HepG2 (cell line): ENCODE measurements at regions not wholly inside any gene's neighbourhood (a gene's known extent, or its start where the extent isn't known, plus 50 kb on each side); places are given as distances from the start of the nearest gene placed in this dataset.

ENCODE experiments used
- ATAC-seq: fragments of 200-7000 bp; cut with Tn5 transposase; 3 replicates; pipeline ENCODE4 v1.9.1; 2020; ENCODE audit warnings: mild to moderate bottlenecking, moderate library complexity
- BruUV-seq: library from RNA; stranded (reverse); fragments of 400-500 nt; replicated peaks from 2 replicates; lab custom pipeline; 2021; lab: Mats Ljungman, UMichigan
- CTCF ChIA-PET: fragments of 300-600 bp; formaldehyde crosslinking; extraction: SDS; loops from one replicate; lab custom pipeline; 2021; ENCODE audit warnings: low total read pairs, inconsistent platforms, low intra/inter-chr PET ratio; lab: Yijun Ruan, JAX
- POLR2A ChIA-PET: fragments of 350-600 bp; sonication (Branson Sonifier 250); formaldehyde crosslinking; loops from one replicate; lab custom pipeline; 2020; ENCODE audit warnings: antibody characterized with exemption, inconsistent platforms; lab: Yijun Ruan, JAX
- DNase-seq: peaks from one replicate; pipeline ENCODE4 v3.0.0-alpha.2; 2015; ENCODE audit warnings: low spot score
- FAIRE-seq: peaks from 3 replicates; lab custom pipeline; 2011; peaks lifted over from hg19 to GRCh38; lab: Jason Lieb, UNC
- H2AFZ ChIP-seq: one replicate; pipeline ENCODE4 v1.6.1; 2011; ENCODE audit warnings: low read length, inconsistent platforms
- H3K27ac ChIP-seq: fragments of 300-600 bp; 3 replicates; pipeline ENCODE4 v1.8.0; 2011; ENCODE audit warnings: mixed run types, mild to moderate bottlenecking, mixed read lengths, low read length, inconsistent platforms; ENCODE audit not compliant: insufficient read depth; ENCODE audit errors: extremely low read length
- H3K27me3 ChIP-seq, 2 experiments: fragments of 200-600 bp in 1 of 2; 2 replicates in 1 of 2; 3 replicates in 1 of 2; pipeline versions ENCODE4 v1.6.0 to v1.8.0; 2011; ENCODE audit warnings: low read length in 2 of 2, mild to moderate bottlenecking in 2 of 2, moderate library complexity in 2 of 2, inconsistent platforms in 1 of 2; ENCODE audit not compliant: insufficient read depth in 2 of 2, control insufficient read depth in 1 of 2
- H3K36me3 ChIP-seq, 2 experiments: fragments of 200-600 bp in 1 of 2; replicated peaks in 1 of 2; 2 replicates in 1 of 2; 3 replicates in 1 of 2; pipeline versions ENCODE4 v1.5.1 to v1.8.0; 2011; ENCODE audit warnings: low read length in 2 of 2, inconsistent platforms in 1 of 2; ENCODE audit not compliant: insufficient read depth in 2 of 2, control insufficient read depth in 1 of 2
- H3K4me1 ChIP-seq: 2 replicates; pipeline ENCODE4 v1.5.1; 2012; ENCODE audit warnings: low read length, inconsistent platforms; ENCODE audit not compliant: insufficient read depth
- H3K4me2 ChIP-seq: 2 replicates; pipeline ENCODE4 v1.6.0; 2011; ENCODE audit warnings: low read depth, low read length, inconsistent platforms
- H3K4me3 ChIP-seq, 3 experiments: fragments of 200-600 bp in 1 of 3; sonication (generic), shearing (Covaris generic) in 1 of 3; replicated peaks in 1 of 3; 2 replicates each; pipeline ENCODE4 v1.5.1; 2011 to 2016; ENCODE audit warnings: low read length in 3 of 3, inconsistent platforms in 2 of 3, low read depth in 2 of 3, mild to moderate bottlenecking in 2 of 3, control low read depth in 1 of 3, mixed read lengths in 1 of 3; ENCODE audit not compliant: insufficient read depth in 1 of 3
- H3K79me2 ChIP-seq: one replicate; pipeline ENCODE4 v1.6.1; 2011; ENCODE audit warnings: low read length, inconsistent platforms; ENCODE audit not compliant: insufficient read depth
- H3K9ac ChIP-seq: 2 replicates; pipeline ENCODE4 v1.6.0; 2011; ENCODE audit warnings: mild to moderate bottlenecking, low read depth, low read length, inconsistent platforms; ENCODE audit not compliant: insufficient read depth
- H3K9me3 ChIP-seq: 2 replicates; pipeline ENCODE4 v1.5.1; 2012; ENCODE audit warnings: mild to moderate bottlenecking, low read length
- H4K20me1 ChIP-seq: 2 replicates; pipeline ENCODE4 v1.6.0; 2011; ENCODE audit warnings: inconsistent platforms, mild to moderate bottlenecking, low read length, moderate library complexity; ENCODE audit not compliant: insufficient read depth
- DNMT1 ChIP-seq: sonication (generic); formaldehyde crosslinking; IDR thresholded peaks from 2 replicates; pipeline ENCODE4 v1.5.1; 2020; ENCODE audit warnings: mild to moderate bottlenecking, missing genetic modification reagents
- DNMT3B ChIP-seq: conservative IDR thresholded peaks from 2 replicates; pipeline ENCODE4 v1.6.1; 2016; ENCODE audit warnings: missing biosample characterization, control low read depth
- HIVEP1 ChIP-seq: sonication (generic); formaldehyde crosslinking; IDR thresholded peaks from 2 replicates; pipeline ENCODE4 v1.4.0; 2020; ENCODE audit warnings: mild to moderate bottlenecking, missing genetic modification reagents
- JUNB ChIP-seq: sonication (generic); formaldehyde crosslinking; IDR thresholded peaks from 2 replicates; pipeline ENCODE4 v1.8.0; 2022; ENCODE audit warnings: missing genetic modification reagents, mild to moderate bottlenecking, borderline replicate concordance
- SMAD9 ChIP-seq: sonication (generic); formaldehyde crosslinking; IDR thresholded peaks from 2 replicates; pipeline ENCODE4 v1.5.1; 2020; ENCODE audit warnings: mild to moderate bottlenecking, missing genetic modification reagents
- ZBTB1 ChIP-seq: sonication (generic); formaldehyde crosslinking; IDR thresholded peaks from 2 replicates; pipeline ENCODE4 v1.4.0; 2020; ENCODE audit warnings: missing genetic modification reagents, borderline replicate concordance
- ZC3H13 ChIP-seq: sonication (generic); formaldehyde crosslinking; IDR thresholded peaks from 2 replicates; pipeline ENCODE4 v1.8.1; 2023; ENCODE audit warnings: mild to moderate bottlenecking, missing genetic modification reagents, moderate library complexity
- ZNF18 ChIP-seq: sonication (generic); formaldehyde crosslinking; IDR thresholded peaks from 2 replicates; pipeline ENCODE4 v1.8.0; 2022; ENCODE audit warnings: mild to moderate bottlenecking, missing genetic modification reagents; ENCODE audit not compliant: insufficient replicate concordance
- ZNF281 ChIP-seq: sonication (generic); formaldehyde crosslinking; IDR thresholded peaks from 2 replicates; pipeline ENCODE4 v1.4.0; 2020; ENCODE audit warnings: missing genetic modification reagents, borderline replicate concordance
- ZNF563 ChIP-seq: sonication (generic); formaldehyde crosslinking; IDR thresholded peaks from 2 replicates; pipeline ENCODE4 v1.8.0; 2022; ENCODE audit warnings: mild to moderate bottlenecking, moderate library complexity, missing genetic modification reagents
- ZNF670 ChIP-seq: sonication (generic); formaldehyde crosslinking; IDR thresholded peaks from 2 replicates; pipeline ENCODE4 v1.8.0; 2022; ENCODE audit warnings: mild to moderate bottlenecking, missing genetic modification reagents, borderline replicate concordance
- ZSCAN30 ChIP-seq: sonication (generic); formaldehyde crosslinking; IDR thresholded peaks from 2 replicates; pipeline ENCODE4 v1.5.0; 2020; ENCODE audit warnings: mild to moderate bottlenecking, missing genetic modification reagents
- WGBS: methylation state at CpG from one replicate; pipeline ENCODE4 v1.1.6; 2017; ENCODE audit warnings: low lambda C conversion rate; 5-methylcytosine and 5-hydroxymethylcytosine counted together
- in situ Hi-C: cut with HindIII; loops from 2 replicates; pipeline ENCODE4 v1.10.0; 2017; ENCODE audit warnings: low pct_unique_long_range_greater_than_20kb; ENCODE audit not compliant: extremely low pct_ligation_motif_present
- intact Hi-C: fragments of 100-400 bp; cut with micrococcal nuclease; formaldehyde crosslinking; loops from one replicate; pipeline ENCODE4 v1.10.0; 2022; ENCODE audit not compliant: unreplicated experiment
- TF ChIP-seq, protein P1 (sequence below), 2 experiments: sonication (generic) in 1 of 2; formaldehyde crosslinking in 1 of 2; IDR thresholded peaks; 2 replicates each; pipeline versions ENCODE4 v1.6.1 to v1.9.0; 2014 to 2022; ENCODE audit warnings: antibody characterized with exemption in 1 of 2, borderline replicate concordance in 1 of 2, inconsistent platforms in 1 of 2, low read depth in 1 of 2, missing genetic modification reagents in 1 of 2

DNA sequence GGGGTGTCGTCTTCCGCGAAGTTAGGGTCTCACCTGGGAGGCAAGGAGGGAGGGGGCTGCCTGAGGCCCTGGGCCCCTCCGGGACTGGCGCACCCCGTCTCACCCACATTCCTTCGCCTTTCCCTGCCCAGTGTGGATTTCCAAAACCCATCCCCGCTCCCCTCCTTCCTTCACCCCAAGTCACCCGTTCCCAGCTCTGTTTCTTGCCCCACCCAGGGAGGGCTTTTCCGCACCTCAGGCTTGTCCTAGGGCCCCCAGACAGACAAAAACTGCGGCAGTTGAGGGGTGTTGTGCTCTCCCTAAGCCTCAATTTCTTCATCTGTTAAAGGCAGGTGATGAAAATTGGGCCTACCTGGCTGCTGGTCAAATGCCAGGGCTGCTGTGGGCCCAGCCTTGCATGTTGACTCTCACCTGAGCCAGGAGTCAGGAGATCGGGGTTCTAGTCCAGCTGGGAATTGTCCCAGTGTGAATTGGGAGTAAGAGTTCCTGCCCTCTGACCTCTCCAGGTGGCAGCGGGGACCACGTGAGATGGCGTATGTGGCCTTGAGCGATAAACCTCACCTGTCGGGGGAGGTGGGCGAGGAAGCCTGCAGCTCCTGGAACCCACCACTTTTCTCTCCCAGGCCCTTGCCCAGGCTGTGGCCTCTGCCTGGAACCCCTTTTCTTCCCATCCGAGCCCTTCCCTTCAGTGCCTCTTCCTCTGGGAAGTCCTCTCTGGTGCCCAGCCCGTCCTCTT, 143.4 kb upstream of the IER5L start:
- DNase-seq (no peak), FAIRE-seq (no peak), ATAC-seq (no peak)
- H3K27ac ChIP-seq = no peak overlapping the region
- 87% methylated on average over 11 of the region's 20 CpGs for WGBS
- H3K4me3 ChIP-seq = no peak overlapping the region
- no peaks in the 10 kb centered on the region for H3K27me3 ChIP-seq
- H2AFZ ChIP-seq = no peak overlapping the region
- no peak overlapping the region for H3K4me2 ChIP-seq
- H3K4me1 ChIP-seq = peaks cover 100% of the 10 kb centered on the region
- no TSS peak for BruUV-seq
- in situ Hi-C loops = no loop called here
- H4K20me1 ChIP-seq = no peaks in the 10 kb centered on the region
- no peaks in the 10 kb centered on the region for H3K79me2 ChIP-seq
- CTCF ChIA-PET = no interaction called here
- no peak overlapping the region for H3K9ac ChIP-seq
- intact Hi-C loops = no loop called here
- POLR2A ChIA-PET = interaction anchor here (7.5 kb wide), 1 partner anchor 12 kb away, joined by 59 read pairs; no protein-coding TSS in a partner anchor
- H3K36me3 ChIP-seq = no peaks in the 10 kb centered on the region
- no peaks in the 10 kb centered on the region for H3K9me3 ChIP-seq
- TF ChIP-seq ZNF18 (CRISPR knock-in tag) = peak; percentile 60
- no peak for TF ChIP-seq ZNF670 (CRISPR knock-in tag)
- TF ChIP-seq HIVEP1 (CRISPR knock-in tag) = no peak
- TF ChIP-seq JUNB (CRISPR knock-in tag) = no peak
- no peak for TF ChIP-seq ZC3H13 (CRISPR knock-in tag)
- TF ChIP-seq DNMT1 (CRISPR knock-in tag) = no peak
- TF ChIP-seq, protein P1, sequence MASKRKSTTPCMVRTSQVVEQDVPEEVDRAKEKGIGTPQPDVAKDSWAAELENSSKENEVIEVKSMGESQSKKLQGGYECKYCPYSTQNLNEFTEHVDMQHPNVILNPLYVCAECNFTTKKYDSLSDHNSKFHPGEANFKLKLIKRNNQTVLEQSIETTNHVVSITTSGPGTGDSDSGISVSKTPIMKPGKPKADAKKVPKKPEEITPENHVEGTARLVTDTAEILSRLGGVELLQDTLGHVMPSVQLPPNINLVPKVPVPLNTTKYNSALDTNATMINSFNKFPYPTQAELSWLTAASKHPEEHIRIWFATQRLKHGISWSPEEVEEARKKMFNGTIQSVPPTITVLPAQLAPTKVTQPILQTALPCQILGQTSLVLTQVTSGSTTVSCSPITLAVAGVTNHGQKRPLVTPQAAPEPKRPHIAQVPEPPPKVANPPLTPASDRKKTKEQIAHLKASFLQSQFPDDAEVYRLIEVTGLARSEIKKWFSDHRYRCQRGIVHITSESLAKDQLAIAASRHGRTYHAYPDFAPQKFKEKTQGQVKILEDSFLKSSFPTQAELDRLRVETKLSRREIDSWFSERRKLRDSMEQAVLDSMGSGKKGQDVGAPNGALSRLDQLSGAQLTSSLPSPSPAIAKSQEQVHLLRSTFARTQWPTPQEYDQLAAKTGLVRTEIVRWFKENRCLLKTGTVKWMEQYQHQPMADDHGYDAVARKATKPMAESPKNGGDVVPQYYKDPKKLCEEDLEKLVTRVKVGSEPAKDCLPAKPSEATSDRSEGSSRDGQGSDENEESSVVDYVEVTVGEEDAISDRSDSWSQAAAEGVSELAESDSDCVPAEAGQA (IDR thresholded peaks at IDR 0.05; ENCODE audit: low read depth) = no peak
- TF ChIP-seq, protein P1 (CRISPR knock-in tag; IDR thresholded peaks at IDR 0.05; ENCODE audit: borderline replicate concordance) = no peak
- TF ChIP-seq ZNF563 (CRISPR knock-in tag) = no peak
- no peak for TF ChIP-seq SMAD9 (CRISPR knock-in tag)
- TF ChIP-seq ZBTB1 (CRISPR knock-in tag) = no peak
- TF ChIP-seq DNMT3B (CRISPR knock-in tag) = no peak
- TF ChIP-seq ZSCAN30 (CRISPR knock-in tag) = no peak
- TF ChIP-seq ZNF281 (CRISPR knock-in tag) = 0 out of 2 replicates have a peak, but pooled peaks have one; percentile 36
